Common myeloid progenitor, CD34-positive (primary cell): ENCODE measurements at regions not wholly inside any gene's neighbourhood (a gene's known extent, or its start where the extent isn't known, plus 50 kb on each side); places are given as distances from the start of the nearest gene placed in this dataset.
A peak's percentile ranks its signal among the peaks of the same experiment; 100 is the strongest.

Source experiments
- CTCF ChIA-PET: fragments of 350-600 bp; sonication (Branson Sonifier 250); formaldehyde crosslinking; loops from one replicate; lab custom pipeline; 2021; ENCODE audit warnings: antibody characterized with exemption; lab: Charles Lee
- POLR2A ChIA-PET: fragments of 350-600 bp; sonication (Branson Sonifier 250); formaldehyde crosslinking; loops from one replicate; lab custom pipeline; 2021; ENCODE audit warnings: antibody characterized with exemption; lab: Charles Lee
- DNase-seq, 3 donors: peaks; one replicate each; pipeline versions ENCODE4 v3.0.0 to v3.0.0-alpha.2; 2013
- H3K27ac ChIP-seq, 2 experiments: 1 replicate in 1 of 2; 2 replicates in 1 of 2; pipeline ENCODE4 v1.7.0; 2013; ENCODE audit warnings: inconsistent platforms in 2 of 2, low read length in 2 of 2, mild to moderate bottlenecking in 2 of 2, low read depth in 1 of 2, moderate library complexity in 1 of 2; ENCODE audit not compliant: severe bottlenecking in 2 of 2, insufficient read depth in 1 of 2, poor library complexity in 1 of 2
- H3K27me3 ChIP-seq, 5 experiments: replicated peaks in 2 of 5; 1 replicate in 3 of 5; 2 replicates in 2 of 5; pipeline versions ENCODE4 v1.6.1 to v1.7.0; 2013; ENCODE audit warnings: low read length in 4 of 5, mild to moderate bottlenecking in 2 of 5, moderate library complexity in 2 of 5, inconsistent platforms in 1 of 5; ENCODE audit not compliant: insufficient read depth in 5 of 5, control insufficient read depth in 4 of 5
- H3K36me3 ChIP-seq, 4 experiments: 1 replicate in 2 of 4; 2 replicates in 2 of 4; pipeline versions ENCODE4 v1.6.1 to v1.7.0; 2013; ENCODE audit warnings: low read length in 3 of 4, control low read depth in 1 of 4, mild to moderate bottlenecking in 1 of 4; ENCODE audit not compliant: control insufficient read depth in 4 of 4, insufficient read depth in 4 of 4
- H3K4me1 ChIP-seq, 4 experiments: 1 replicate in 3 of 4; 2 replicates in 1 of 4; pipeline versions ENCODE4 v1.6.1 to v1.7.1; 2013; ENCODE audit warnings: low read length in 3 of 4, mild to moderate bottlenecking in 3 of 4, control low read depth in 1 of 4, inconsistent platforms in 1 of 4, moderate library complexity in 1 of 4; ENCODE audit not compliant: control insufficient read depth in 4 of 4, insufficient read depth in 4 of 4; ENCODE audit errors: control extremely low read depth in 1 of 4
- H3K4me3 ChIP-seq, 7 experiments: 1 replicate in 4 of 7; 2 replicates in 3 of 7; pipeline versions ENCODE4 v1.5.1 to v1.7.0; 2013; ENCODE audit warnings: mild to moderate bottlenecking in 7 of 7, low read length in 6 of 7, moderate library complexity in 6 of 7, inconsistent platforms in 2 of 7, low read depth in 2 of 7, control low read depth in 1 of 7; ENCODE audit not compliant: insufficient read depth in 4 of 7, control insufficient read depth in 1 of 7; ENCODE audit errors: extremely low read depth in 1 of 7
- H3K9me3 ChIP-seq, 5 experiments: 1 replicate in 4 of 5; 2 replicates in 1 of 5; pipeline versions ENCODE4 v1.6.1 to v1.7.1; 2013; ENCODE audit warnings: low read length in 4 of 5, mild to moderate bottlenecking in 2 of 5, inconsistent platforms in 1 of 5, low read depth in 1 of 5, moderate library complexity in 1 of 5; ENCODE audit not compliant: control insufficient read depth in 4 of 5, insufficient read depth in 2 of 5; ENCODE audit errors: control extremely low read depth in 1 of 5
- WGBS: methylation state at CpG from one replicate; pipeline ENCODE4 v1.1.5; 2013; ENCODE audit not compliant: insufficient coverage; 5-methylcytosine and 5-hydroxymethylcytosine counted together

DNA sequence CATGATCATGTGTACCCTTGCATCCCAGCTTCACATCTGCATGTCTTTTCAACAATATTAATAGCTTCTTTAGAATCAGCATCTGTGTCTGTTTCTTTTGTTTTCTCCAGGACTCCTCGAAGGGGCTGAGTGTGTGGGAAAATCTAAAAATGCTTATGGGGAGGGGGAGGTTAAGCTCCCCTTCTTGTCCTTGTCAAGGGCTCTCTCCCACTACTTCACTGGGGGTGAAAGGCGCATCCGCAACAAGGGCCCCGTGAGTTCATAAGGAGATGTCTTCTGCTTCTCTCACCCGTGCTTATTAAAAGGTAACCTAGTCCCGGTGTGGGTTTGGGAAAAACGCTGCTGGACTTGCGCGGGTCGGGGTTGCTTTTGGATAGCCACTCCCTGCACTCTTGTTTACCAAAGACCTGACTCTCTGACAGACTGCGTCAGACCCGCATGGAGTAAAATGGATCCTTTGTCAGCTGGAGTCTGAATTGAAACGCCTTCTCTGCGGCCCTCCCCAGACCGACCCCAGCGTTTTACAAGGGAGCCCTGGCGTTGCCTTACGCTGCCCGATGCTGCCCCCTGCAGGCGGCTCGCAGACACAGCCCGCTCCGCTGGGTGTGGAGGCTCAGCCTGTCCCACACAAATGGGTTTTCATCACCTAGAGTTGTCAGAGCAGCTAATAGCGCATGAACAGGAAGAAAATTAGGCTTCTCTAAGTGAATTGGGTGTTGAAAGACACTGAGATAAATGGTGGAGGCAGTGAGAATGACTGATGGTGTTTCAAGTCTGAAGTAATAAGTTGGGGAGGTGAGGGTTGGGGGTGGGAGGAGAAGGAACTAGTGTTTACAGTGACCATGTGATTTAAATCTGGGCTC, 53.8 kb downstream of the IER5 start:
- Histone ChIP-seq H3K27ac (no peak overlapping the region), H3K4me1 (peaks cover 0 to 41% (median 19%) of the 10 kb centered on the region in 4 experiments), H3K27me3 (peaks cover 0 to 3% (median 0%) of the 10 kb centered on the region in 5 experiments), H3K4me3 (peak overlapping the region in 1 of 7 experiments; percentile 58), H3K9me3 (peaks cover 0 to 7% (median 0%) of the 10 kb centered on the region in 5 experiments), H3K36me3 (no peaks in the 10 kb centered on the region)
- WGBS: 21% methylated on average over 20 of the region's 24 CpGs
- peak; percentile 84 to 90 (median 88) for DNase-seq
- ChIA-PET CTCF (interaction anchor here (1.1 to 12.7 kb wide), 30 partner anchors 9 to 629 kb away, joined by 3 to 202 read pairs (median 10); partner anchors contain the start of genes IER5 and MR1), POLR2A (interaction anchor here (0.6 to 3.6 kb wide), 2 partner anchors 54 to 904 kb away, joined by 3 to 25 read pairs; partner anchors contain the start of gene IER5)

DNA sequence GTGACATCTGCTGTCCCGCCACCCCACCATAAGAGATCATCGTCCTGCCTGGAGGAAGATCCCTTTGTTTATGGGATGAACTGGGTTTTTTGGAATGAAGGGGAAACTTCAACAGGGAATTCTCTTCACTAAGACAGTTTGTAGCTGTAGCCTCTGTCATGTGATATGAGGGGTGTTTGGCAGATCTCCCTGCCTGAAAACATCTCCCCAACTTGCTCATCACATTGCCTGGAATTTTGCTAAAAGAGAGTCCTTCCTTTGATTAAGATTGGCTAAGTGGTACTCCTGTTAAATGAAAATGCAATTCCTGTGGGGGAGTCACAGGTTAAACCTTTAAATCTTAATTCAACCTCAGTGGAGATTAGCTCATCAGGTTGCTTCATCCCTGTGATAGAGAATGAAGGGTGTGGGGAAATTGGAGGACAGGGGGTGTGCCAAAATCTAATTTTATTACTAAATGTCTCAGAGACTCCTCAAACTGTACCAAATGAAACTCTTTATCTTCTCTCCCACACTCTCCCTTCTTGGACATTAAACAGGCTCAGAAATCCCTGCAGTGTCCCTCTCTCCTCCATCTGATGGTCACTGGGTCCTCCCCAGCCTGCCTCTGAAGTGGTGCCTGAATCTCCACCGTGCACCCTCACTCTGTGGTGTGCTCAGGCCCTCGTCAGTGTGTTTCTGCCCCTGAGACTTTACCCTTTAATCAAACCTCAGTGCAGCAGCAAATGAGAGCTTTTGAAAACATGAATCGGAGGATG, 54.8 kb downstream of the IER5 start:
- peaks cover 0 to 41% (median 20%) of the 10 kb centered on the region in 4 experiments for H3K4me1 ChIP-seq
- ChIA-PET POLR2A (interaction anchor here (0.6 to 3.6 kb wide), 2 partner anchors 55 to 905 kb away, joined by 3 to 25 read pairs; partner anchors contain the start of gene IER5), CTCF (interaction anchor here (0.9 to 12.7 kb wide), 23 partner anchors 8 to 265 kb away, joined by 3 to 202 read pairs (median 10); partner anchors contain the start of genes IER5 and MR1)
- no peak for DNase-seq
- no peak overlapping the region for H3K27ac ChIP-seq
- peaks cover 0 to 7% (median 0%) of the 10 kb centered on the region in 5 experiments for H3K9me3 ChIP-seq
- H3K36me3 ChIP-seq: no peaks in the 10 kb centered on the region
- peaks cover 0 to 3% (median 0%) of the 10 kb centered on the region in 5 experiments for H3K27me3 ChIP-seq
- WGBS: 93% methylated on average over 4 of the region's 5 CpGs
- H3K4me3 ChIP-seq: no peak overlapping the region

DNA sequence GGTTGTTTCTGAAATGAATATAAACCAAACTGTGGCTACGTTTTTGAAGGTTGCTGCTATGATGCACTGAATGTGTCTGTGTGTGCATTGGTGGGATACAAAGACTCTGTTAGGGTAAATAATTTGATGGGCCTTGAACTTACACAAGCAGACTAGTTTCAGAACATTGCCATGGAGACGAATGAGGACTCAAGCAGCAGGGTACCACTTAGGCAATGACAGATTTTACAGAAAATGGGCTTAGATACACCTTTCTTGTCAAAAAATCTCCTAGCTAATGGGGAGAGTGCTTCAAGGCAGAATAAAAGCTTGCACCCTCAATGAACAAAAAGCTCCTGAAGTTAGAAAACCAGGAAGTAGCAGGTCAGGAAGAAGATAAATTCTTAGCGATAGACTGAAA, 55.7 kb downstream of the IER5 start:
- Histone ChIP-seq H3K36me3 (no peaks in the 10 kb centered on the region), H3K27me3 (peaks cover 0 to 3% (median 0%) of the 10 kb centered on the region in 5 experiments), H3K9me3 (peaks cover 0 to 7% (median 0%) of the 10 kb centered on the region in 5 experiments), H3K4me3 (no peak overlapping the region), H3K4me1 (peaks cover 7 to 42% (median 28%) of the 10 kb centered on the region in 4 experiments), H3K27ac (no peak overlapping the region)
- ChIA-PET POLR2A (interaction anchor here (1.5 to 3.6 kb wide), 2 partner anchors 55 kb away, joined by 3 to 25 read pairs; partner anchors contain the start of gene IER5), CTCF (interaction anchor here (0.9 to 12.7 kb wide), 13 partner anchors 9 to 260 kb away, joined by 3 to 202 read pairs (median 34); partner anchors contain the start of genes IER5 and MR1)
- DNase-seq: no peak
- 46% methylated on average over 2 of the region's 3 CpGs for WGBS

DNA sequence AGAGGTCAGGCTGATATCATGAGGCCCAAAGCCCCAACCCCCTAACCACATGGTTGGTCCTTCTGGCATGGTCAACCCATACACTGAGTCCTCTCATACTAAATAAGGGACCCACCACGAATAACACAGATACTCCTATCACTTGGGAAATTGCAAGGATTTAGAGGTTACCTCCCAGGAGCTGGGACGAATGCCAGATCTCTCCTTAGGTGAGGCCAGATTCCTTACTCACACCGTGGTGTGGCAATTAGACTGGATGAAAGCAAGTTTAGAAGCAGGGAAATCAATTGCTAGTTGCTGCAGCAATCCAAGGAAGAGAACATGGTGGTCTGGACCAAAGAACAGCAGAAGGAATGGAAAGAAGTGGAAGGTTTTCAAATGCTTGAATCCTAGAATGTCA, 60.1 kb downstream of the IER5 start:
- CTCF ChIA-PET: interaction anchor here (0.6 to 3.6 kb wide), 6 partner anchors 11 to 266 kb away, joined by 3 to 14 read pairs (median 4); no protein-coding TSS in a partner anchor
- Histone ChIP-seq H3K36me3 (no peaks in the 10 kb centered on the region), H3K4me3 (no peak overlapping the region), H3K27ac (no peak overlapping the region), H3K4me1 (peaks cover 33 to 53% (median 50%) of the 10 kb centered on the region in 4 experiments), H3K27me3 (peaks cover 0 to 3% (median 0%) of the 10 kb centered on the region in 5 experiments), H3K9me3 (peaks cover 0 to 7% (median 0%) of the 10 kb centered on the region in 5 experiments)
- POLR2A ChIA-PET: interaction anchor here (1.5 kb wide), 1 partner anchor 60 kb away, joined by 3 read pairs; the partner anchor contains the start of gene IER5
- DNase-seq: no peak
- 82% methylated on average over 3 of the region's 3 CpGs for WGBS

DNA sequence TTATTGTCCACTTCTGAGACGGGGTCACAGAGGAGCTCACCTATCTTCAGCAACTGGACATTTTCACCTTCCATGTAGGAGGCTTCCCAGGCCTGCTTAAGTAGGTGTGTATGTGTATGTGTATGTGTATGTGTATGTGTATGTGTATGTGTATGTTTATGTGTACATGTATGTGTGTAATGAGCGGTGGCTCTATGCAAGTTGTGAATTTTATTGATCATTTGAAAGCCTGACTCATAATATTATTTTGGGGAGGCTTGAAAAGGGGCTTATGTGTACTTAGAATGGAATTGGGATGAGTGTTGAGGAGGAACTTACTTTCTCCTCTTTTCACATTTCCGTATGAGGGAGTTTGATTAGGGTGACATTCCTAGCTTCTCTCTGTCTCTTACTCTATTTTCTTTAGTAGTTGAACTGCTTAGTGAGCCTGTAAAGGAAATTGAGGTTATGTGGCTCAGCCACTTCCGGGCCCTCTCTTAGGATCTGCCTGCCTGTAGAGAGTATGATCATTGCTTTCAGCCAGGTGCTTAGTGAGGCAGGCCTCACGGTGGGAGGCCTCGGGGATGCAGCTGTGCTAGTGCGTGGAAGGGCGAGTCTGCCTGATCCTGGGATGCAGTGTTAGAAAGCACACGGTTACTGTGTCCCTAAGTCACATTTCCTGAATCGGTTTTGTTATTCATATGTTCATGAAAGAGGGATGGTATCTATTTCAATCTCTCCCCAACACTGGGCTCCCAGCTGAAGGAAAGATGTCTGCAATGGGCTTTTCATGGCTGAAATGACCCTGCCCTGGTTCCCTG, 61.0 kb downstream of the IER5 start:
- POLR2A ChIA-PET: interaction anchor here (1.2 kb wide), 2 partner anchors 44 to 59 kb away, joined by 5 to 10 read pairs; no protein-coding TSS in a partner anchor
- peaks cover 0 to 9% (median 0%) of the 10 kb centered on the region in 5 experiments for H3K9me3 ChIP-seq
- CTCF ChIA-PET: interaction anchor here (0.6 to 7.9 kb wide), 9 partner anchors 7 to 267 kb away, joined by 3 to 74 read pairs (median 4); no protein-coding TSS in a partner anchor
- WGBS: 12% methylated on average over 9 of the region's 10 CpGs
- H3K4me3 ChIP-seq: peak overlapping the region in 1 of 7 experiments; percentile 5
- H3K36me3 ChIP-seq: no peaks in the 10 kb centered on the region
- peaks cover 0 to 3% (median 0%) of the 10 kb centered on the region in 5 experiments for H3K27me3 ChIP-seq
- DNase-seq: peak; percentile 88 to 98 (median 98)
- H3K4me1 ChIP-seq: peaks cover 33 to 58% (median 51%) of the 10 kb centered on the region in 4 experiments
- no peak overlapping the region for H3K27ac ChIP-seq
